Skeletal muscle tissue (tissue), 3 donors: ENCODE measurements at regions not wholly inside any gene's neighbourhood (a gene's known extent, or its start where the extent isn't known, plus 50 kb on each side); places are given as distances from the start of the nearest gene placed in this dataset.

Experiments used
- H3K27ac ChIP-seq: one replicate; pipeline ENCODE4 v1.7.0; 2013; ENCODE audit warnings: mild to moderate bottlenecking, low read depth, low read length, inconsistent platforms
- H3K27me3 ChIP-seq, 3 donors: one replicate each; pipeline ENCODE4 v1.7.0; 2013; ENCODE audit warnings: low read length in 3 of 3; ENCODE audit not compliant: control insufficient read depth in 3 of 3, insufficient read depth in 3 of 3
- H3K36me3 ChIP-seq, 3 donors: one replicate each; pipeline ENCODE4 v1.7.0; 2013; ENCODE audit warnings: low read length in 3 of 3; ENCODE audit not compliant: control insufficient read depth in 3 of 3, insufficient read depth in 3 of 3
- H3K4me1 ChIP-seq, 3 donors: one replicate each; pipeline ENCODE4 v1.7.0; 2013; ENCODE audit warnings: low read length in 3 of 3, mild to moderate bottlenecking in 3 of 3; ENCODE audit not compliant: control insufficient read depth in 3 of 3, insufficient read depth in 3 of 3
- H3K4me3 ChIP-seq, 3 donors: one replicate each; pipeline ENCODE4 v1.7.0; 2013; ENCODE audit warnings: low read length in 3 of 3
- H3K9ac ChIP-seq, 3 donors: one replicate each; pipeline ENCODE4 v1.7.0; 2013; ENCODE audit warnings: low read length in 3 of 3, mild to moderate bottlenecking in 3 of 3, moderate library complexity in 2 of 3, low read depth in 1 of 3
- H3K9me3 ChIP-seq, 3 donors: one replicate each; pipeline ENCODE4 v1.7.0; 2013; ENCODE audit warnings: low read length in 3 of 3; ENCODE audit not compliant: control insufficient read depth in 3 of 3
- donor health status: Osteomylitis.

DNA sequence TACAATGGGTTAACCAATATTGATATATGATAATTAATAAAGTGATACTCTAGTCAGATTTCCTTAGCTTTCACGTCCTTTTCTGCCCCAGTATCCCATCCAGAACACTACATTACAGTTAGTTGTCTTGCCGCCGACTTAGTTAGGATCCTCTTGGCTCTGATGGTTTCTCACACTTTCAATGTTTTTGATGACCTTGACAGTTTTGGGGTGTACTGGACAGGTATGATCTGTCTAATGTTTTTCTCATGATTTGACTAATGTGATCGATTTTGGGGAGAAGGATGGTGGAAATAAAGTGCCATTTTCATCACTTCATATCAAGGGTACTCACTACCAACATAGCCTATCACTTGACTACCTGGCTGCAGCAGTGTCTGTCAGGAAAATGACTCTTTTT is 245.0 kb upstream of the TMC3 start:
- Histone ChIP-seq H3K36me3 (no peaks in the 10 kb centered on the region), H3K4me1 (no peaks in the 10 kb centered on the region), H3K27ac (no peak overlapping the region), H3K27me3 (no peaks in the 10 kb centered on the region), H3K9me3 (no peaks in the 10 kb centered on the region), H3K4me3 (no peak overlapping the region), H3K9ac (no peak overlapping the region)

DNA sequence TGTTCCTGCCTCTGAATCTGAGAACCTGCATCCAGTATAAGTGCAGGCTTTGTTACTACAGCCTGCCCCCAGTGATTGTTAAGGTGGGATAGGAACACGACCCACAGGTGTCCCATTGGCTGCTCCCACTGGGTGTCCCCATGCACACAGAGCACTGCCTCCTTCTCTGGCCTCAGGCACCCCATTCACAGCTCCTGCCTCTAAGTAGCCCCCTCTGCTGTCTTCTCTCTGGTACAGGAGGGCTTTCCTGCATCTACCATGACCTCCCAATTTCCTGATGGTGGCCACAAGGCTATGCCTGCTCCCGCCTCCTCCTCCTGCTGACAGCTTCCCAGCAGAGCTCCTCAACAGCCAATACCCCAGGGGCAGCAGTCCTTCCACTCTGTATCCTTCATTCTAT is 238.6 kb upstream of the TMC3 start:
- Histone ChIP-seq H3K27me3 (peaks cover 0 to 10% (median 3%) of the 10 kb centered on the region in 3 donors), H3K4me1 (no peaks in the 10 kb centered on the region), H3K4me3 (no peak overlapping the region), H3K36me3 (no peaks in the 10 kb centered on the region), H3K9me3 (no peaks in the 10 kb centered on the region), H3K27ac (no peak overlapping the region), H3K9ac (no peak overlapping the region)

DNA sequence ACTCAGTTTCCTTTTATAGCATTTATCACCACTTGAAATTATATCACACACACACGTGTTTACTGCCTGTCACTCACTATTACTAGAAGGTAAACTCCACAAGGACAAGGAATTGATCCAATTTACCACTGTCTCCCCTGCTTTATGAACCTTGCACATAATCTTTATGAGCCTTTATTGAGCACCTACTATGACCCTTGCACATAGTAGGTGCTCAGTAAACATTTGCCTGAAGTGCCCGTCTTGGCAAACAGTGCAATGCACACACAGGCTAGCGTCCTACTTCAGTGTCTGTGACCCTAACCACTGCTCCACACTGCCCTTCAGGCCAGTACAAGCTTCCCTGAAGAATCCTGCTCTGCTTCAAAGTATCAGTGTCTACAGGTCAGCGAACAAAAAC is 237.7 kb upstream of the TMC3 start:
- Histone ChIP-seq H3K4me3 (no peak overlapping the region), H3K27ac (no peak overlapping the region), H3K36me3 (no peaks in the 10 kb centered on the region), H3K9ac (no peak overlapping the region), H3K27me3 (peaks cover 0 to 16% (median 3%) of the 10 kb centered on the region in 3 donors), H3K4me1 (no peaks in the 10 kb centered on the region), H3K9me3 (no peaks in the 10 kb centered on the region)

DNA sequence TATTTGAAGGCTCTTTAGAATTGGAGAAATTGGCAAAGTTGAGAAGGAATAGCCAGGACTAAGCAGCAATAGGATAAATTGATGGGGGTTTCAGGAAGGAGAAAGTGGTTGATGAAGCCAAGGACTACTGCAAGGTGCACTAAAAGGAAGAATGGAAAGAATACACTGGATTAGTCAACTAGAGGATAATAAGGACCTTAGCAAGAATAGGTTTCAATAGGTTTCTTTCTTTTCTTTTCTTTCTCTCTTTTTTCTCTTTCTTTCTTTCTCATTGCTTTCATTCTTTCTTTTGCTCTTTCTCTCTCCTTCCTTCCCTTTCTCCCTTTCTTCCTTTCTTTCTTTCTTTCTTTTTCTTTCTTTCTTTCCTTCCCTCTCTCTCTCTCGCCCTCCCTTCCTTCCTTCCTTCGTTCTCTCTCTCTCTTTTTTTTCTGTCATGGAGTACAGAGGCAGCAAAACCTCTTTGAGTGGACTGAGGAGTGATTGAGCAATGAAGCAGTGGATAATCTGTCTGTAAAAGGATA is 234.4 kb upstream of the TMC3 start:
- no peaks in the 10 kb centered on the region for H3K36me3 ChIP-seq
- H3K27ac ChIP-seq = no peak overlapping the region
- no peaks in the 10 kb centered on the region for H3K9me3 ChIP-seq
- H3K4me1 ChIP-seq = no peaks in the 10 kb centered on the region
- no peak overlapping the region for H3K4me3 ChIP-seq
- H3K9ac ChIP-seq = no peak overlapping the region
- H3K27me3 ChIP-seq = peaks cover 0 to 20% (median 3%) of the 10 kb centered on the region in 3 donors

DNA sequence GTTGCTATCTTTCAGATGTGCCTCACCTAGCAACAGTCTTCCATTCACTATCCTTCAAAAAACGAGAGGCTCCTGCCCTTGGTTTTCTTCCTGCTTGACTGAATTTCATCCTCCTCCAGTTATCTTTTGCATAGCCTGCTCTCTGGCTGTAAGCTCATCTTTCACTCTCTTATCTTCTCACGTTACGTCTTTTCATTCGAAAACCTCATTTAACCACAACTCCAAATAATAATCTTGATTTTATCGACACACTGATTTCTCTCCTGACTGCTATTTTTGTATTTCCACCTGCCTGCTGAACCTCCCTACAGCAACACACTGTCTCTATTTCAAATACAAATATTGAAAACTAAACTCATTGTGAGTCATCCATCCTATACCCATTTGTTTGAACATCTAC is 230.7 kb upstream of the TMC3 start:
- peaks cover 0 to 11% (median 0%) of the 10 kb centered on the region in 3 donors for H3K27me3 ChIP-seq
- H3K9ac ChIP-seq = no peak overlapping the region
- H3K4me1 ChIP-seq = no peaks in the 10 kb centered on the region
- no peaks in the 10 kb centered on the region for H3K36me3 ChIP-seq
- H3K27ac ChIP-seq = no peak overlapping the region
- H3K9me3 ChIP-seq = peaks cover 0 to 2% (median 0%) of the 10 kb centered on the region in 3 donors
- H3K4me3 ChIP-seq = no peak overlapping the region

DNA sequence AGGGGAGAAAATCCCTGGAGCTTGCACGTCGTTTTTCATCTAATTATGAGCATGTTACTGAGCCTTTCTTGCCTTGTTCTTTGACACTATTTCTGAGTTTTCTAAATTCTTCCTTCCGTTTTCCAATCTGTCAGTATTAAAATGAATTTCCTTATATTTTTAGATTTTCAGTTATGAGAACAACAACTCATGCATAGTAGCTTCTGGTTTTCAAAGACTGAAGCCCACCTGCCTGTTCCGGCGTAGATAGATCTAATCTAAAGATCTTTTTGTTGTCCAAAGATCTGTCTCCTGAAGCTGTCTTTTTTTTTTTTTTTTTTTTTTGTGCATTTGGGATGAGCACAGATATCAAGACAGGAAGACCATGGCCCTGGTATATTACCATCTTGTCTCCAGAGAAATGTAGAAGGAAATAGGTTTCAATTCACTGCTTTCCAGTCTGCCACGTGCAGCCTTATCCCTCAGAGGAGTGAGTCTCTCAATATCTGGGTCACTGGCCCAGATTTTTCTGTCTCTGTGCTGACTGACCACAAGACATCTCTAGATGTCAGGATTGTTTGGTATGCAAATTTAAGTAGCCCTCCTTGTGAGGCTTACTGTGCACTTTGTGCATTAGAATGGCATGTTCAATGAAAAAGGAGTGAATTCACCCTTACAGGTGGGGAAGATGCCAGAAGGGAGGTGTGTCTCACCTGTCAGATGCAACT is 222.3 kb upstream of the TMC3 start:
- Histone ChIP-seq H3K4me1 (no peaks in the 10 kb centered on the region), H3K27me3 (no peaks in the 10 kb centered on the region), H3K9me3 (no peaks in the 10 kb centered on the region), H3K27ac (no peak overlapping the region), H3K4me3 (no peak overlapping the region), H3K9ac (no peak overlapping the region), H3K36me3 (no peaks in the 10 kb centered on the region)

DNA sequence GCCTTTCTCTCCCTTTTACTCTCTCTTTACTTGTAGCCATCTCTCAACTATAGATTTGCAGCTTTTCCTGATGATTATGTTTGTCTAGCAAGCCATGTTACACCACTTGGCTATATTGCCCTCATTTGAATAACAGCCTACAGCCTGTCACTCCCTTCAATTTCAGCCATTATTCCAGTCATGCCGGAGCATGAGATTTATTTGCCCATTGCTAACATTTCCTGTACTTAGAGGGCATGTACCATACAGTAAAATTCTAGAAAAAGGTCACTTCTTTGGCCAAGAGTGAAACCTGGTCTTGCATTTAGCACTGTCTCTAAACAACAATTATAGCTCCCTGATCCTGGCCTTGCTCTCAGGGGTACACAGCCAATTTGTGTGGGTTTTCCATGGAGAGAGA is 221.7 kb upstream of the TMC3 start:
- no peak overlapping the region for H3K27ac ChIP-seq
- H3K36me3 ChIP-seq = no peaks in the 10 kb centered on the region
- H3K9me3 ChIP-seq = no peaks in the 10 kb centered on the region
- no peaks in the 10 kb centered on the region for H3K4me1 ChIP-seq
- H3K4me3 ChIP-seq = no peak overlapping the region
- no peaks in the 10 kb centered on the region for H3K27me3 ChIP-seq
- no peak overlapping the region for H3K9ac ChIP-seq

DNA sequence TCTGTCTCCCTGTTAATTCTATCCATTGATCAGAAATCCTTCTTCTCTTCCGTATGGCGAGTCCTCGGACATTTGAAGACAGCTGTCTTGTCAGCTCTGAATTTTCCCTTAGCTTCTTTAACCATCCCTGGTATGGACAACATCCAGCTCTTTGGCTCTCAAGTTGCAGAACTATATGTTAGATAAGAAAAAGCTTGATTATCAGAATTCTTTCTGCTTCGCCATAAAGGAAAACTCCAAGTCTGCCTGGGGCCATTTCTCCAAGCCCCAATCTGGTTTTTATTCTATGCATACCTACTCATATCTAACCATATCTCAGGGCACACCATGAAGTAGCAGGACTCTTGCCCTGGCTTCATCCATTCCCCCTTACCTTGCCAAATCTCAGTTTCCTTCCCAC is 215.7 kb upstream of the TMC3 start:
- H3K4me3 ChIP-seq = no peak overlapping the region
- H3K9me3 ChIP-seq = no peaks in the 10 kb centered on the region
- no peak overlapping the region for H3K9ac ChIP-seq
- H3K27me3 ChIP-seq = peaks cover 0 to 2% (median 0%) of the 10 kb centered on the region in 3 donors
- H3K4me1 ChIP-seq = no peaks in the 10 kb centered on the region
- H3K27ac ChIP-seq = no peak overlapping the region
- no peaks in the 10 kb centered on the region for H3K36me3 ChIP-seq

DNA sequence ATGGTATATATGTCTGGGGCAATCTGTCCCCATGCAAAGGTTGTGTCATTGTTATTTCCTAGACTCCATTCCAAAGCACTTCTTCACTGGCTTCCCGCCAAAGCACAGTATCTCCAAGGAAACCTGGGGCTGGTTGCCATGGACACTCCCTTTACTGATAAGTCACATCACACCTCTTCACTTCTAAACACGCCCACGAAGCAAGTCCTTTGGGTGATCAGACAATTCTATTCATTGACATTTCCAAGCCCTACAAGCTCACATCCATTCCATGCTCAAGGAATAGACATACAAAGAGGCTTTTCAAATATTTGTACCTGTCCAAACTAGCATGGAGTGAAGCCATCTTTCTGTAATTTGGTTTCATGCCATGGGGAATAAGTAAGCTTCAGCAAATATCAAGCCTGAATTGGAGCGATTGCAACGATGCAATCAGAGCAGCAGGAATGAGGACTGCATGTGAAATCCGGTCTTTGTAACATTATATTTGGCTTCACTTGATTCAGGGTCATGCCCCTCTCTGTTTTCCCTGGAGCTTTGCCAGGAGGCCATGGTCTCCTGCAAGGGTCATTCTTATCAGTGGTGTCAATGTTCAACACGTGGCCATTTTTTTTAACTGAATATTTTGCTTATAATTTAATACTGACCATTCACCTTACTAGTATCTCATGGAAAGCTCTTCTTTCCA is 201.6 kb upstream of the TMC3 start:
- no peaks in the 10 kb centered on the region for H3K36me3 ChIP-seq
- no peak overlapping the region for H3K27ac ChIP-seq
- H3K9ac ChIP-seq = no peak overlapping the region
- no peaks in the 10 kb centered on the region for H3K4me1 ChIP-seq
- peaks cover 0 to 4% (median 0%) of the 10 kb centered on the region in 3 donors for H3K27me3 ChIP-seq
- H3K4me3 ChIP-seq = no peak overlapping the region
- H3K9me3 ChIP-seq = no peaks in the 10 kb centered on the region

DNA sequence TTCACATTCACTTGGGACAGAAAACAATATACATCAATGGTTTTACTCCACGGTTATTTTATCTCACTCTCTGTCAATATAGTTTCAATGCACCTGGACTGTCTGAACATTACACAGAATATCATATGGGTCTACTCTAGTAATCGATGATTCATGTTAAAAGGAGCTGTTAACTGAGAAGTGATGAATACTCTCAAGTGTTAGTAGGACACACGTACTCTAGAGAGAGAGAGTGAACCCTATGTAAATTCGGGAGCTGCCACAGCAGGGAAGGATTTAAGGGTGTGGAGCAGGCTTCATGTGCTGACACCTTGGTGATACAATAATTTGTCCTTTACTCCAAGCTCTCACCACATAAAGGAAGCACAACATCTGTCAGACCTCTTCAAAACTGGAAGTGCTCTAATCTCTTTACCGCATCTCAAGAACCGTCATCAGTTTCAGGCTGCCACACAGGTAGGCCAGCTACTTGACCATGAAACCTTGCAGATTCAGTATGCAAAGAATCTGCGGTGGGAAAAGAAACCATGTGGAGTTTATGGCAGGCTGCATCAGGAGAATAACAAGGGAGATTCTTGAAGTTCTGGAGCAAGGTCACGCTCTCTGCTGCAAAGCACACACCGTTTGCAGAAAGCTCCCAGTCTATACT is 199.2 kb upstream of the TMC3 start:
- Histone ChIP-seq H3K9me3 (no peaks in the 10 kb centered on the region), H3K27me3 (peaks cover 0 to 4% (median 0%) of the 10 kb centered on the region in 3 donors), H3K27ac (no peak overlapping the region), H3K4me1 (no peaks in the 10 kb centered on the region), H3K4me3 (no peak overlapping the region), H3K9ac (no peak overlapping the region), H3K36me3 (no peaks in the 10 kb centered on the region)
